ENCODE measurements at regions not wholly inside any gene's neighbourhood (a gene's known extent, or its start where the extent isn't known, plus 50 kb on each side); places are given as distances from the start of the nearest gene placed in this dataset.
A peak's percentile ranks its signal among the peaks of the same experiment; 100 is the strongest.

DNA sequence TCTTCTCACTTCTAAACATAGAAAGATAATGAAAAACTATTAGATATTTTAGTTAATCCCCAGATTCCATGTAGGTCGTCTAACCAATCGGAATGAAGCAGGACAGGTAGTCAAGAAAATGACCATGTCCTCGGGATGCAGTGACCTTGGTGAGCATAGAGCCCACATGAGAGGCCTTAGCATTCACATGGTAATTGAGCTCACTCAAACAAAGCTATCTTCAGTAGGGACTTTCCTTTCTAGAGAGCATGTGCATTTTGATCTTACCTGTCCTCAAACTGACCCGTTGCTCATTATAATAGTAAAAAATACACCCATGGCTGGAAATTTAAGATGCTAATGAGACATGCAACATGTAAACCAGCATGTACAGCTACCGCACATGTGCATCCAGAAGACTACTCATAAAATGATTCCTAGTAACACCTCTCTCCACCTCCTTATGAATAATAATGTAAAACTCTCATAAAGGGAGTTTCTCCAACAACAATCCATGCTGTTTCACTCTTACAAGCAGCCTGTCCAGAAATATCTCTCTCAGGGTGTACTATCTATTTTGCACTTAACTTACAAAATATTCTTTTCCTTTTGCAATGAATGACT is 274.0 kb upstream of the CDH9 start:
- Mint-ChIP-seq H3K27ac (no peak overlapping the region), H3K4me1 (no peaks in the 10 kb centered on the region), H3K27me3 (no peaks in the 10 kb centered on the region), H3K9me3 (peaks cover 0 to 1% of the 10 kb centered on the region in 2 donors), H3K36me3 (no peaks in the 10 kb centered on the region), H3K4me3 (no peak overlapping the region)
- ATAC-seq (replicated peaks) = no peak
- no peak for DNase-seq

GRCh38 chr5:27311544-27311943 is 273.2 kb upstream of the CDH9 start:
- DNase-seq = no peak
- no peaks in the 10 kb centered on the region for H3K4me1 Mint-ChIP-seq
- H3K9me3 Mint-ChIP-seq = peaks cover 0 to 1% of the 10 kb centered on the region in 2 donors
- H3K27me3 Mint-ChIP-seq = no peaks in the 10 kb centered on the region
- no peak for ATAC-seq (replicated peaks)
- H3K36me3 Mint-ChIP-seq = no peaks in the 10 kb centered on the region
- no peak overlapping the region for H3K27ac Mint-ChIP-seq
- no peak overlapping the region for H3K4me3 Mint-ChIP-seq

- ATAC-seq (replicated peaks) = no peak
- Mint-ChIP-seq H3K36me3 (no peaks in the 10 kb centered on the region), H3K4me1 (no peaks in the 10 kb centered on the region), H3K4me3 (no peak overlapping the region), H3K27ac (no peak overlapping the region), H3K9me3 (peaks cover 0 to 1% of the 10 kb centered on the region in 2 donors), H3K27me3 (no peaks in the 10 kb centered on the region)
- no peak for DNase-seq
These were observed 269.8 kb upstream of the CDH9 start for GRCh38 chr5:27308153-27308552.

DNA sequence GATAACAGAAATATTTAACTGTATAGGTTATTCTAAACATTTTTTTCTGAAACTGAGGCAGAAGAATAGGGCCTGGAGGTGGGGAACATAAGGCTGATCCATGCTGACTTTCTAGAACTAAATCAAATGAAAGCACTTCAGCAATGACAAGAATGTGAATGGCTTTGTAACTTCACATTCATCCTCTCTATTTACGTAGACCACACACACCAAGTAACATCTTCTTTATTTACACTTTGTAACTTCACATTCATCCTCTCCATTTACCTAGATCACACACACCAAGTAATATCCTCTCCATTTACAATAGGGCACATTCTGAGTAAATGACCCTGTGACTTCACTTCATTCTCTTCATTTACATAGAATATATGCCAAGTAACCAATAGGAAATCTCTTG is 251.8 kb upstream of the CDH9 start:
- no peak overlapping the region for H3K4me3 Mint-ChIP-seq
- no peaks in the 10 kb centered on the region for H3K4me1 Mint-ChIP-seq
- DNase-seq (no peak), ATAC-seq (replicated peaks) (no peak)
- H3K27me3 Mint-ChIP-seq = no peaks in the 10 kb centered on the region
- H3K9me3 Mint-ChIP-seq = peaks cover 14 to 15% of the 10 kb centered on the region in 2 donors
- H3K27ac Mint-ChIP-seq = no peak overlapping the region
- H3K36me3 Mint-ChIP-seq = no peaks in the 10 kb centered on the region

DNA sequence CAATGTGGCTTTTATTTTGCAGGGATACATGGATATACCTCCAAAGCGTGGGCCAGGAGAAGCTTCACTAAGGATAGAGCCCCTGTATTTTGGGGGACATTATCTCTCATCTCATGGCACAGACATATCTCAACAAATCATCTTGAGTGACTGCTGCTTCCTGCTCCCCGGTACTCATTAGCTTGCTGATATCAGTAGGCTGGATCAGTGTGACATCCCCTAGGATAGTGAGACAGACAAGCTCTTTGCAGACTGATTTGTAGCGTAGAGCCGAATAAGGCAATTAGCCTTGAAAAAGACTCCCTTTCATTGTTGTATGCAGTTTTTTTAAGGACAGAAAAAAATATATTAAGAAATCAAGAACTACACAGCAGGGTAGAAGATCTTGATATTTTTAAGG is 237.7 kb upstream of the CDH9 start:
- Mint-ChIP-seq H3K9me3 (peaks cover 0 to 11% of the 10 kb centered on the region in 2 donors), H3K4me1 (no peaks in the 10 kb centered on the region), H3K27ac (no peak overlapping the region), H3K27me3 (no peaks in the 10 kb centered on the region), H3K4me3 (no peak overlapping the region), H3K36me3 (no peaks in the 10 kb centered on the region)
- DNase-seq (no peak), ATAC-seq (replicated peaks) (no peak)

DNA sequence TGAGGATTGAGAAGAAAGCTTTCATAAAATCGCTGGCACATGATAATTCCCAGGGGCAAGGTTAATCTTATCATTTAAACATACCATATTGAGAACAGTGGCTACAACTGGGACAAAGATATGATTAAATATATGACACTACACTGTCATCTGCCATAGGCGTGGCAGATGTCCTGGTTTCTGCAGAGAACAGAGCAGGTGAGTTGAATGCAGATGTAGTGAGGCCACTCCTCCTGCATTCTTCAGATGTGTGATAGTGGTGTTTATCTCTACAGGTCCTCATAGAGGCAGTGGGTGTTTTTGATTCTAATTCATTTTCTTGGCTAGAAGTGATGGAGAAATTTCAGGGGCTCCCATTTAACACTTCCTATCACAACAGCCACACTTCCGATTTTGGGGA is 237.0 kb upstream of the CDH9 start:
- Mint-ChIP-seq H3K4me3 (no peak overlapping the region), H3K27me3 (no peaks in the 10 kb centered on the region), H3K4me1 (no peaks in the 10 kb centered on the region), H3K27ac (no peak overlapping the region), H3K9me3 (peaks cover 0 to 11% of the 10 kb centered on the region in 2 donors), H3K36me3 (no peaks in the 10 kb centered on the region)
- DNase-seq (no peak), ATAC-seq (replicated peaks) (no peak)

DNA sequence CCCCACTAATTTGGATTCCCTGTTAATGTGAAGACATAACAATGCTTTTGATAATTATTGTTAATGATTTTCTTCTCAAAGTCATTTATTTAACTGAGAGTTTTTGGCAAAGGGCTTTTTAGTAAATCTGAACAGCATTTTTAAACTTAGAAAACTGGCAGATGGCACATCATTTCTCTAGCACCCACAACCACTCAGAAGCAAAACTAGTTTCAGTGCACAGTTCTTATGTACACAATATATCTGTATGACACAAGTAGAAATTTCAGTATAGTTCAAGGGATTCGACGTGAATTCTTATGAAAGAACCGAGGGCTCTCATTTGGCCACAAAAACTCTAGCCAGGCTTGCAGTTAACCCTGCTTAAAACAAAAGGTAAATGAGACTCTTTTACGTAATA is 231.4 kb upstream of the CDH9 start:
- ATAC-seq (replicated peaks) (no peak), DNase-seq (no peak)
- Mint-ChIP-seq H3K4me1 (no peaks in the 10 kb centered on the region), H3K4me3 (no peak overlapping the region), H3K36me3 (no peaks in the 10 kb centered on the region), H3K9me3 (peaks cover 2 to 11% of the 10 kb centered on the region in 2 donors), H3K27me3 (no peaks in the 10 kb centered on the region), H3K27ac (no peak overlapping the region)

GRCh38 chr5:27267209-27267824 is 228.9 kb upstream of the CDH9 start:
- no peak for DNase-seq
- no peak for ATAC-seq (replicated peaks)
- H3K27me3 Mint-ChIP-seq = no peaks in the 10 kb centered on the region
- H3K9me3 Mint-ChIP-seq = peaks cover 6 to 7% of the 10 kb centered on the region in 2 donors
- no peak overlapping the region for H3K27ac Mint-ChIP-seq
- H3K4me3 Mint-ChIP-seq = no peak overlapping the region
- no peaks in the 10 kb centered on the region for H3K36me3 Mint-ChIP-seq
- H3K4me1 Mint-ChIP-seq = no peaks in the 10 kb centered on the region

DNA sequence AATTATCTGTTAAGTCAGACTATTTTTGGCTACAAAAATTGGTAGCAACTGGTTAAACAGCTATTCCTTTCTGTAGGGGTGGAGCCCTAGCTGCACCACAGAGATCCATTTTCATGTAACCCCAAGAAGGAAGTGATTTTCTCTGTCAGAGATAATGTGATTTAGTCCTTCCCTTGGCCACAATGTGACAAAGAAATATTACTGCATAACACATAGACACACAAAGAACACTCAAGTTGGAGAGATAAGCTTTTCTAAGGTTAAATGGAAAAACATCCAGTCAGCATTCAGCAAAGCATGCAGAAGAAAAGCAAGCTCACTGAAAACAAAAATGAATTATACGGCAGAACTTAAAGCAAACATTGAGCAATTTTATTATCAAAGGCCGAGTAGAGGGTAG is 227.8 kb upstream of the CDH9 start:
- H3K4me3 Mint-ChIP-seq = no peak overlapping the region
- H3K27me3 Mint-ChIP-seq = no peaks in the 10 kb centered on the region
- no peak overlapping the region for H3K27ac Mint-ChIP-seq
- H3K36me3 Mint-ChIP-seq = no peaks in the 10 kb centered on the region
- no peak for ATAC-seq (replicated peaks)
- H3K9me3 Mint-ChIP-seq = peaks cover 6 to 7% of the 10 kb centered on the region in 2 donors
- no peaks in the 10 kb centered on the region for H3K4me1 Mint-ChIP-seq
- DNase-seq = no peak

GRCh38 chr5:27257696-27258095 is 219.3 kb upstream of the CDH9 start:
- peaks cover 1 to 3% of the 10 kb centered on the region in 2 donors for H3K9me3 Mint-ChIP-seq
- no peaks in the 10 kb centered on the region for H3K36me3 Mint-ChIP-seq
- no peak for DNase-seq

GRCh38 chr5:27252911-27253310 is 214.5 kb upstream of the CDH9 start:
- Mint-ChIP-seq H3K27me3 (no peaks in the 10 kb centered on the region), H3K4me3 (no peak overlapping the region), H3K4me1 (no peaks in the 10 kb centered on the region), H3K36me3 (no peaks in the 10 kb centered on the region), H3K9me3 (peaks cover 1 to 3% of the 10 kb centered on the region in 2 donors), H3K27ac (no peak overlapping the region)
- ATAC-seq (replicated peaks) (peak in 1 of 2 donors; percentile 14), DNase-seq (no peak)

More at GRCh38 chr5:27257696-27258095, 219.3 kb upstream of the CDH9 start:
- Mint-ChIP-seq H3K4me1 (no peaks in the 10 kb centered on the region), H3K27me3 (no peaks in the 10 kb centered on the region), H3K27ac (no peak overlapping the region), H3K4me3 (no peak overlapping the region)
- no peak for ATAC-seq (replicated peaks)

DNA sequence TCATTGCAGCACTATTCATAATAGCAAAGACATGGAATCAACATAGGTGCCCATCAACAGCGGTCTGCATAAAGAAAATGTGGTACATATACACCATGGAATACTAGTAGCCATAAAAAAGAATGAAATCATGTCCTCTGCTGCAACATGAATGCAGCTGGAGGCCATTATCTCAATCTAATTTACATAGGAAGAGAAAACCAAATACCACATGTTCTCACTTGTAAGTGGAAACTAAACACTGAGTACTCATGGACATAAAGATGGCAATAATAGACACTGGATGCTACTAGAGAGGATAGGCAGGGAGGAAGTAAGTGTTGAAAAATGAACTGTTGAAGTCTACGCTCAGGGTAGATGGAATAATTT is 203.9 kb upstream of the CDH9 start:
- no peak overlapping the region for H3K27ac Mint-ChIP-seq
- no peak overlapping the region for H3K4me3 Mint-ChIP-seq
- H3K9me3 Mint-ChIP-seq = peaks cover 0 to 6% of the 10 kb centered on the region in 2 donors
- no peaks in the 10 kb centered on the region for H3K27me3 Mint-ChIP-seq
- H3K4me1 Mint-ChIP-seq = no peaks in the 10 kb centered on the region
- H3K36me3 Mint-ChIP-seq = no peaks in the 10 kb centered on the region
- no peak for DNase-seq
- ATAC-seq (replicated peaks) = no peak

- DNase-seq (no peak), ATAC-seq (replicated peaks) (no peak)
- peaks cover 0 to 6% of the 10 kb centered on the region in 2 donors for H3K9me3 Mint-ChIP-seq
- no peaks in the 10 kb centered on the region for H3K27me3 Mint-ChIP-seq
- H3K4me1 Mint-ChIP-seq = no peaks in the 10 kb centered on the region
- no peaks in the 10 kb centered on the region for H3K36me3 Mint-ChIP-seq
- no peak overlapping the region for H3K4me3 Mint-ChIP-seq
- no peak overlapping the region for H3K27ac Mint-ChIP-seq
These were observed 203.3 kb upstream of the CDH9 start for GRCh38 chr5:27241564-27242257.

DNA sequence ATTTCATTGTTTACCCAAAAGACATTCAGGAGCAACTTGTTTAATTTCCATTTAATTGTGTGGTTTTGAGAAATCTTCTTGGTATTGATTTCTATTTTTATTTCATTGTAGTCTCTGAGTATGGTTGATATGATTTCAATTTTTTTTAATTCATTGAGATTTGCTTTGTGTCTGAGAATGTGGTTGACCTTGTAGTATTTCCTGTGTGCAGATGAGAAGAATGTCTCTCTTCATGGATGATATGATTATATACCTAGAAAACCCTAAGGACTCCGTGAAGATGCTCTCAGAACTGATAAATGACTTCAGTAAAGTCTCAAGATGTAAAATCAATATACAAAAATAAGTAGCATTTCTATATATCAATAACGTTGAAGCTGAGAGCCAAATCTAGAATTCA is 202.4 kb upstream of the CDH9 start:
- Mint-ChIP-seq H3K27ac (no peak overlapping the region), H3K4me1 (no peaks in the 10 kb centered on the region), H3K9me3 (peaks cover 0 to 6% of the 10 kb centered on the region in 2 donors), H3K36me3 (no peaks in the 10 kb centered on the region), H3K27me3 (no peaks in the 10 kb centered on the region), H3K4me3 (no peak overlapping the region)
- DNase-seq (no peak), ATAC-seq (replicated peaks) (no peak)

DNA sequence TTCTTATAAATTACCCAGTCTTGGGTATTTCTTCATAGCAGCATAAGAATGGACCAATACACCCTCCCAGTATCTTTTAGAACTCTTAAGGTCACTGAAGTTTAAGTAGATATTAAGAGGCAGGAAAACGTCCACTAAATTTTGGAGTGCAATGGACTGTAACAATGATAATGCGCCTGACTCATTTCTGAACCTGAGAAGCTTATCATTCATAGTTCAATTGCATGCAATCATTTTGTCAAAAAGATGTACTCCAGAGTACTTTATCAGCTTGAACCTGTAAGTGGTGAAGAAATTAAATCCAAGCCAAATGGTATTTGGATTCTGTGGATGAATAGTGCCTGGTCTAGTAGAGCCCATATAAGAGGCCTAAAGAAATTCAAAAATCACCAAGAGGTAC is 196.5 kb upstream of the CDH9 start:
- no peak for ATAC-seq (replicated peaks)
- no peaks in the 10 kb centered on the region for H3K4me1 Mint-ChIP-seq
- H3K36me3 Mint-ChIP-seq = no peaks in the 10 kb centered on the region
- no peak overlapping the region for H3K4me3 Mint-ChIP-seq
- H3K27me3 Mint-ChIP-seq = no peaks in the 10 kb centered on the region
- H3K9me3 Mint-ChIP-seq = peaks cover 0 to 2% of the 10 kb centered on the region in 2 donors
- H3K27ac Mint-ChIP-seq = no peak overlapping the region
- no peak for DNase-seq
